GM12891 (cell line): ENCODE measurements at regions not wholly inside any gene's neighbourhood (a gene's known extent, or its start where the extent isn't known, plus 50 kb on each side); places are given as distances from the start of the nearest gene placed in this dataset.

Experiments used
- PAX5 ChIP-seq: IDR thresholded peaks from 2 replicates; pipeline ENCODE4 v1.6.1; 2011; ENCODE audit warnings: low read length, moderate library complexity, mild to moderate bottlenecking; ENCODE audit not compliant: insufficient read depth, severe bottlenecking
- POLR2A ChIP-seq: IDR thresholded peaks from 2 replicates; pipeline ENCODE4 v1.6.1; 2011; ENCODE audit warnings: low read depth, low read length, control low read depth
- POLR2AphosphoS5 ChIP-seq: IDR thresholded peaks from 2 replicates; pipeline ENCODE4 v1.6.1; 2011; ENCODE audit warnings: low read depth, low read length, control low read depth
- POU2F2 ChIP-seq: IDR thresholded peaks from 2 replicates; pipeline ENCODE4 v1.6.1; 2011; ENCODE audit warnings: low read depth, mild to moderate bottlenecking, control low read depth, low read length, moderate library complexity
- SPI1 ChIP-seq: IDR thresholded peaks from 2 replicates; pipeline ENCODE4 v1.6.1; 2011; ENCODE audit warnings: low read depth, low read length, control low read depth

DNA sequence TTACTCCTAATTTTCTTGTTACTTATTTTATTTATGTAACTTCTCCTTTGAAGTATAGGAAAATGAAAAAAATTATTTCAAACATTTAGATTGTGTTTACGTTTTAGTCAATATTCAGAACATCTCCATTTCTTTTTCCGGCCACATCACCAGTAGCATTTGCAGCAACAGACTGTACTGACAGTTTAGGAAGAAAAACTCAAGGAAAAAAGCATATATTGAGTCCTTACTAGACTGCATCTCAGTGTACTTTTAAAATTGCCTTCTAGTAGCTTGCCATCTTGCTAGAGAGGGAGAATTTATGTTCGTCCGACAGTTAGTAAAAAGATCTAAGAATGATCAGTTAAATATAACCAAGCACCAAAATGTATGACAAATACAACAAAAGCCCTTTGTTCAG lies 625.0 kb upstream of the MIS18BP1 start:
- no peak for TF ChIP-seq POLR2AphosphoS5
- no peak for TF ChIP-seq POLR2A
- no peak for TF ChIP-seq SPI1
- no peak for TF ChIP-seq POU2F2
- no peak for TF ChIP-seq PAX5
